ENCODE measurements at regions not wholly inside any gene's neighbourhood (a gene's known extent, or its start where the extent isn't known, plus 50 kb on each side); places are given as distances from the start of the nearest gene placed in this dataset.

DNA sequence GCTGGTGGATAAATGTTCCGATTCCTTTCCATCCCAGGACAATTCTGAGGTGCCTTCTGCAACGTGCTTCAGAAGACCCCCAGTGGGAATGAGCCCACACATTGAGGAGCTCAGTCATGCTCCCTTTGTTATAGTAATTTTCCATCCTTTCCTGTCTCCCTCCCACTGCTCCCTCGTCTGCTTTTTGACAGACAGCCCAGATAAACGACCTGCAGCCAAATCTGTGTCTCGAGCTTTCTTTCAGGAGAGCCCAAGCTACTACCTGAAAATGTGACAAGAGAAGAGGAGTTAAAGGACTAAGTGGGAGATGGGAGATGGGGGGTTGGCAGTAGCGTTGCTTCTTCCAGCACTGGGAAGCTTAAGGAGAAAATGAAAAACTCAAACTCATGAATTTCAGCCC lies 65.9 kb upstream of the LRRN2 start:
- DNase-seq (ENCODE audit: low spot score) = no peak
- no peak overlapping the region for H3K27ac ChIP-seq
- peak overlapping the region; percentile 62 for H3K4me2 ChIP-seq
- no peaks in the 10 kb centered on the region for H3K36me3 ChIP-seq (replicated peaks; ENCODE audit: insufficient read depth, low read depth)
- WGBS (ENCODE audit: low lambda C conversion rate, missing lambda C conversion rate) = 47% methylated on average over 6 of the region's 6 CpGs
- peaks cover 7% of the 10 kb centered on the region for H3K27me3 ChIP-seq
- no peaks in the 10 kb centered on the region for H4K20me1 ChIP-seq (ENCODE audit: insufficient read depth, poor library complexity, severe bottlenecking)
- H3K79me2 ChIP-seq = no peaks in the 10 kb centered on the region
- H3K4me1 ChIP-seq (ENCODE audit: insufficient read depth) = peaks cover 4% of the 10 kb centered on the region
- H3K4me3 ChIP-seq = no peak overlapping the region
- no peak overlapping the region for H2AFZ ChIP-seq
- TF ChIP-seq CTCF (IDR thresholded peaks at IDR 0.05; ENCODE audit: poor library complexity) (no peak), EZH2phosphoT487 (IDR thresholded peaks at IDR 0.05; ENCODE audit: low read depth, severe bottlenecking, unreplicated experiment) (no peak), EZH2 (IDR thresholded peaks at IDR 0.05; ENCODE audit: borderline replicate concordance) (no peak)
- H3K9me3 ChIP-seq (ENCODE audit: low read depth) = no peaks in the 10 kb centered on the region
- H3K9me2 ChIP-seq (replicated peaks; ENCODE audit: insufficient read depth) = no peaks in the 10 kb centered on the region

DNA sequence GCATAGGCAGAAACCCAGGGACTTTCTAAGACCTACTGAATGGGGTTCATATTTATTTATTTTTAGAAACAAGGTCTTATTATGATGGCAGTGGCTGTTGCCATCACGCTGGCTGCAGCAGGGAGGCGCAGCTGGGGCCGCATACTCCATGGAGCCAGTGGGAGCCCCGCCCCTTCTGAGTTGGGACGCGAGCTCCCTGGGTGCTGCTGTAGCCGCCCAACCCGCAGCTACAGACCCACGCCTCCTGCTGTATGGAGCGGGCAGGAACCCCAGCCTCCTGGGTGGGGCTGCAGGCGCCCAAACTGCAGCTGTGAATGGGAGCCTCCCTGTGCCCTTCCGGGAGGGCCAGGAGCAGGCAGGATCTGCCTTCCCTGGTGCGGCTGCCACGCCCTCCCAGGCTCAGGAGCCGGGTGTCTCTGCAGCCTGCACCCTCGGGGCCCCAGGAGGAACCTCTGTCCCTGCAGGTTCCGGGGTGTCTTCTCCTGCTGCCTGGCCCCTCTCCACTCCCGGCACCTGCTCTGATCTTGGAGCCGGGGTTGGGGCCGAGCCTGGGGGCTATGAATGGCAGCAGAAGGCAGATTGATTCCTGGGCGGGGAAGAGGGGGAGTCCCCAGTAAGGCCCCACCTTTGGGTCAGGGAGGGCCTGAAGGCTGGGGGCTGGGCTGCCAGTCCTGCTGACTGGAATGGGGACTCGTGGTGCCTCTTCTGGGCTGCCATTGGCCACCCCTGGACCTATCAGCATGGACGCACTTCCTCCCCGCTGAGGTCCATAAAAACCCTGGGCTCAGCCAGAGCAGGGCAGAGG lies 66.5 kb upstream of the LRRN2 start:
- H3K79me2 ChIP-seq = no peaks in the 10 kb centered on the region
- H3K9me3 ChIP-seq (ENCODE audit: low read depth) = no peaks in the 10 kb centered on the region
- no peak overlapping the region for H3K27ac ChIP-seq
- H3K36me3 ChIP-seq (replicated peaks; ENCODE audit: insufficient read depth, low read depth) = no peaks in the 10 kb centered on the region
- H2AFZ ChIP-seq = no peak overlapping the region
- H3K9me2 ChIP-seq (replicated peaks; ENCODE audit: insufficient read depth) = no peaks in the 10 kb centered on the region
- H3K4me3 ChIP-seq = no peak overlapping the region
- peak; percentile 61 for DNase-seq (ENCODE audit: low spot score)
- peaks cover 4% of the 10 kb centered on the region for H3K4me1 ChIP-seq (ENCODE audit: insufficient read depth)
- 52% methylated on average over 24 of the region's 24 CpGs for WGBS (ENCODE audit: low lambda C conversion rate, missing lambda C conversion rate)
- H4K20me1 ChIP-seq (ENCODE audit: insufficient read depth, poor library complexity, severe bottlenecking) = no peaks in the 10 kb centered on the region
- TF ChIP-seq EZH2phosphoT487 (IDR thresholded peaks at IDR 0.05; ENCODE audit: low read depth, severe bottlenecking, unreplicated experiment) = no peak
- peak; percentile 19 for TF ChIP-seq CTCF (IDR thresholded peaks at IDR 0.05; ENCODE audit: poor library complexity)
- peaks cover 7% of the 10 kb centered on the region for H3K27me3 ChIP-seq
- peak overlapping the region; percentile 62 for H3K4me2 ChIP-seq

- H3K27ac ChIP-seq = no peak overlapping the region
- no peaks in the 10 kb centered on the region for H3K36me3 ChIP-seq (replicated peaks; ENCODE audit: insufficient read depth, low read depth)
- 87% methylated on average over 6 of the region's 6 CpGs for WGBS (ENCODE audit: low lambda C conversion rate, missing lambda C conversion rate)
- H3K27me3 ChIP-seq = peaks cover 7% of the 10 kb centered on the region
- no peaks in the 10 kb centered on the region for H4K20me1 ChIP-seq (ENCODE audit: insufficient read depth, poor library complexity, severe bottlenecking)
- H3K4me1 ChIP-seq (ENCODE audit: insufficient read depth) = peaks cover 4% of the 10 kb centered on the region
- no peaks in the 10 kb centered on the region for H3K79me2 ChIP-seq
- H3K4me3 ChIP-seq = no peak overlapping the region
- H3K9me2 ChIP-seq (replicated peaks; ENCODE audit: insufficient read depth) = no peaks in the 10 kb centered on the region
- H3K9me3 ChIP-seq (ENCODE audit: low read depth) = no peaks in the 10 kb centered on the region
- DNase-seq (ENCODE audit: low spot score) = no peak
- no peak overlapping the region for H3K4me2 ChIP-seq
- TF ChIP-seq EZH2 (IDR thresholded peaks at IDR 0.05; ENCODE audit: borderline replicate concordance) = no peak
- TF ChIP-seq CTCF (IDR thresholded peaks at IDR 0.05; ENCODE audit: poor library complexity) = no peak
- TF ChIP-seq EZH2phosphoT487 (IDR thresholded peaks at IDR 0.05; ENCODE audit: low read depth, severe bottlenecking, unreplicated experiment) = no peak
- H2AFZ ChIP-seq = no peak overlapping the region
These were observed 67.1 kb upstream of the LRRN2 start for GRCh38 chr1:204752688-204753040.

Data from hepatocyte (in vitro differentiated cells).